AG09309 (cell line): ENCODE measurements at regions not wholly inside any gene's neighbourhood (a gene's known extent, or its start where the extent isn't known, plus 50 kb on each side); places are given as distances from the start of the nearest gene placed in this dataset.

Experiments
- DNase-seq: peaks from one replicate; pipeline ENCODE4 v3.0.0-alpha.2; 2010; ENCODE audit warnings: low read depth
- H3K4me3 ChIP-seq: 2 replicates; pipeline ENCODE4 v1.5.1; 2011; ENCODE audit warnings: mild to moderate bottlenecking, low read depth, low read length, moderate library complexity; ENCODE audit not compliant: control insufficient read depth
- TF ChIP-seq, protein P1 (sequence below): IDR thresholded peaks from 2 replicates; pipeline ENCODE4 v1.5.1; 2011; ENCODE audit warnings: mild to moderate bottlenecking, low read depth, low read length, inconsistent platforms; ENCODE audit not compliant: insufficient read depth, control insufficient read depth; ENCODE audit errors: missing control alignments

DNA sequence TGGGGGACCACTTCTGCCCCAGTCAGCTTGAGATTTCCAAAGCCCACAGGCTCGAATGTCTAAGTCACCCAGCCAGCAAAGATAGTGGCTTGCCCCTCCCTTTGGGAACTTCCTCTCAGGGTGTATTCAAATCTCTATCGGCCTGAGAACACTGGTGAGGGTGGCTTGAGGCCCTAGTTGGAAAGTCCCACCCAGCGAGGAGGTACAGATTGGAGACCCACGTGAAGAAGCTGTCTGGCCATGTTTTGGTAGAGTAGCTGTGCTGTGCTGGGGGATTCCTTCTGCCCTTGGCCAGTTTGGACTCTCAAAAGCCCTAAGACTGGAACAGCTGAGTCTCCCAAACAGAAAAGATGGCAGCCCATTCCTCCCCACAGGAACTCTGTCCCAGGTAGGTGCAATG lies 172.7 kb upstream of the RIOK2 start:
- no peak overlapping the region for H3K4me3 ChIP-seq
- TF ChIP-seq, protein P1, sequence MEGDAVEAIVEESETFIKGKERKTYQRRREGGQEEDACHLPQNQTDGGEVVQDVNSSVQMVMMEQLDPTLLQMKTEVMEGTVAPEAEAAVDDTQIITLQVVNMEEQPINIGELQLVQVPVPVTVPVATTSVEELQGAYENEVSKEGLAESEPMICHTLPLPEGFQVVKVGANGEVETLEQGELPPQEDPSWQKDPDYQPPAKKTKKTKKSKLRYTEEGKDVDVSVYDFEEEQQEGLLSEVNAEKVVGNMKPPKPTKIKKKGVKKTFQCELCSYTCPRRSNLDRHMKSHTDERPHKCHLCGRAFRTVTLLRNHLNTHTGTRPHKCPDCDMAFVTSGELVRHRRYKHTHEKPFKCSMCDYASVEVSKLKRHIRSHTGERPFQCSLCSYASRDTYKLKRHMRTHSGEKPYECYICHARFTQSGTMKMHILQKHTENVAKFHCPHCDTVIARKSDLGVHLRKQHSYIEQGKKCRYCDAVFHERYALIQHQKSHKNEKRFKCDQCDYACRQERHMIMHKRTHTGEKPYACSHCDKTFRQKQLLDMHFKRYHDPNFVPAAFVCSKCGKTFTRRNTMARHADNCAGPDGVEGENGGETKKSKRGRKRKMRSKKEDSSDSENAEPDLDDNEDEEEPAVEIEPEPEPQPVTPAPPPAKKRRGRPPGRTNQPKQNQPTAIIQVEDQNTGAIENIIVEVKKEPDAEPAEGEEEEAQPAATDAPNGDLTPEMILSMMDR, result no peak
- no peak for DNase-seq

DNA sequence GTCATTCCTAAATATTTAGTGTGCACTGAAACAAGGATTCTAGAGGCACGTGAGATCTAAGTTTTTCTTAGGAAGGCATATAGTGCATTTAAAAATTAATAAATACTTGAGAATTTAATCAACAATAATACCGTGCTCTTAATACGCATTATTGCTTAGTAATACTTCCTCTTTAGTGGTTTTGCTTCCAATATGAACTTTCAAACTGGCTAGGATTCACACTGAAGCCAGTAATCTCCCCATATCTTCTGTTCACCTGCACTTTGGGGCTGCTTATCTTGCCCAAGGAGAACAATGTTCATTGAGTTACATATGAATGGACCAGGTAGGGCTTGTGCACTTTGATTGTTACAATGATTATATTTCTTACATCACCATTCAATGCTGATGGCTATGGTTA lies 180.5 kb upstream of the RIOK2 start:
- H3K4me3 ChIP-seq, result no peak overlapping the region
- TF ChIP-seq, protein P1, result no peak
- no peak for DNase-seq

DNA sequence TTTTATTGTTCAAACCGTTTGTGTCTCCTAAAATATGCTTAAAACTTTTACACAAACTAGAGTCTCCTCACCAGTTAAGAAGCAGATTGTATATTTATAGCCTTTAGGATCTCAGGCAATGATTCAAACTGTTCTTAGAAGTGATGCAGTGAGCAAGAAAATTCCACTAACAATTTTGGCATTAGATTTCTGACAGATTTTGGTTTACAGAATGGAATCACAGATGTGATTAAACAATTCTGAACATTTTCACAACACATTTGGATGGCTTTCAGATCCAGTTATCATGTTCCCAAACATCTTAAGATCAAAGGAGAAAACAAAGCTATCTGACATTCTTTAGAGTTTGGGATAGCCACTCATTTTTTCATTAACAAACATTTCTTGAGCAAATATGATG lies 181.7 kb upstream of the RIOK2 start:
- DNase-seq, result no peak
- H3K4me3 ChIP-seq, result no peak overlapping the region
- TF ChIP-seq, protein P1, result no peak

DNA sequence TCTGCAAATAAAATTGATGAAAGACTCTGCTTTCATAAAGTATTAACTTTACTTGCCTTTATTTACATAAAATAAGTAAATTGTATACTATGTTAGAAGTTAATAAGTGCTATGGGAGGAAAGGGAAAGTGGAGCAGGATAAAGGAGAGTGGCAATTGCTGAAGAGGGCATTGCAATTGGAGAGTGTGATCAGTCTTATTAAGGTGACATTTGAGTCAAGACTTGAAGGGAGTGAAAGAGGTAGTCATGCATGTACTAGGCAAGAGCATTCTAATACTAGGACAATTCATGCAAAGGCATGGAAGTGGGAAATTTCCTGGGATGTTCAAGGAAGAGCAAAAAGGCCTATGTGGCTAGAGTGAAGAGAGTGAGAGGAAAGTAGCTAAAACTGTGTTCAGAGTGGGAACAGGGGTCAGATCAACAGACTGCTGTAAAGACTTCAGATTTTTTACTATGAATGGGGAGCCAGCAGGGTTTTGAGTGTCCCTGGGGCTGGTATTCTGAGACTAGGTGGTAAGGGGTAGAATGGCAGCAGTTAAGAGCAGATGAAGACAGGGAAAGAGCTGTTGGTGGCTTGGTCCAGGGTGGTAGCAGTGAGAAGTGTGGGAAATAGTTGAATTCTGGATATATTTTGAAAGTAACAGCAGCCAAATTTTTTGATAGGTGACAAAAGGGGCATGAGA lies 182.3 kb upstream of the RIOK2 start:
- no peak for DNase-seq
- TF ChIP-seq, protein P1, result no peak

DNA sequence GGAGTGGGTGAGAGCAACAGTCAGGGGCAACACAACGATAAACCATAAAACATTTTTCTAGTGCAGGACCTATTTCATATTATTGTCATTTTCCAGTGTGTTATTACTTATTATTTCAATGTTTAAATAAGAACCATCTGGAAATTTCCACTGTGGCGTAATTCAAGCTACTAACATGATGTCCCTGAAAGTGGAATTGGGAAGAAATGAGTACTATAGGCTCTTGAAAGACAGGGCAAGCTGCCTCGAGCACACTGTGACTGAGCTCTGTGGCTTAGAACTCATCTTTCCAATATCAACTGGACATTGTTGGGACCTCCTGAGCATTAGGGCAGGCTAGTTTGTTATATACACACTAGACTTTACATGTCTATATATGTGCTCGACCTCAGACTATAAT lies 182.9 kb upstream of the RIOK2 start:
- DNase-seq, result no peak
- TF ChIP-seq, protein P1, result no peak
- no peak overlapping the region for H3K4me3 ChIP-seq

More for the DNA sequence above, 182.3 kb upstream of the RIOK2 start:
- H3K4me3 ChIP-seq, result no peak overlapping the region

DNA sequence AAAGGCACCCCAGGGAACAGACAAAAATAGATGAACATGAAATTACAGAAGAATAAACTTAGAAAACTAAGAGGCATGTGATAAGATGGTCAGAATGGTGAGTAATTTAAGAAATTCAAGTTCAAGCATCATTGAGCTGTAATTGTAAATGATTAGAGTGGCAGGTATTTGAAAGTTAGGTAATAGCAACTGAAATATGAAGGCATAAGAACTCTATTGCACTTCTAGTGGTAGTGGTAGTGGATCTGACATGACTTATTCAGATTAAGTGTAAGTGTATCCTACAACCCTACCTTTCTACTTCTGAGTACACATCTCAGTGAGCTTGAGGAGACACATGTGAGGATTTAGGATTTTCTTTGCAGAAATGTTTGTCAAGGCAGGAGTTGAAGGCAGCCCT lies 192.9 kb upstream of the RIOK2 start:
- no peak for DNase-seq
- TF ChIP-seq, protein P1, result no peak
- H3K4me3 ChIP-seq, result no peak overlapping the region
